H9 (cell line): ENCODE measurements at regions not wholly inside any gene's neighbourhood (a gene's known extent, or its start where the extent isn't known, plus 50 kb on each side); places are given as distances from the start of the nearest gene placed in this dataset.

Experiments used
- DNase-seq: peaks from one replicate; pipeline ENCODE4 v3.0.0-alpha.2; 2017
- H2AFZ ChIP-seq: one replicate; pipeline ENCODE4 v1.6.1; 2013; ENCODE audit warnings: mild to moderate bottlenecking, low read length, control low read depth, moderate library complexity
- H2AK5ac ChIP-seq: 2 replicates; pipeline ENCODE4 v1.6.1; 2013; ENCODE audit warnings: low read length, control low read depth, mixed read lengths; ENCODE audit not compliant: insufficient read length
- H2BK120ac ChIP-seq: one replicate; pipeline ENCODE4 v1.6.1; 2013; ENCODE audit warnings: low read depth, mild to moderate bottlenecking, low read length, control low read depth, inconsistent platforms; ENCODE audit not compliant: poor library complexity, severe bottlenecking
- H2BK12ac ChIP-seq: 2 replicates; pipeline ENCODE4 v1.6.1; 2013; ENCODE audit warnings: low read length, control low read depth, mixed read lengths, low read depth; ENCODE audit not compliant: insufficient read length
- H2BK15ac ChIP-seq: 2 replicates; pipeline ENCODE4 v1.6.1; 2013; ENCODE audit warnings: low read depth, low read length, control low read depth
- H2BK20ac ChIP-seq: one replicate; pipeline ENCODE4 v1.6.1; 2013; ENCODE audit warnings: low read depth, mild to moderate bottlenecking, low read length, control low read depth, inconsistent platforms; ENCODE audit not compliant: poor library complexity, severe bottlenecking
- H2BK5ac ChIP-seq: 2 replicates; pipeline ENCODE4 v1.6.1; 2013; ENCODE audit warnings: low read length, control low read depth, mixed read lengths; ENCODE audit not compliant: insufficient read length
- H3K14ac ChIP-seq: 2 replicates; pipeline ENCODE4 v1.6.1; 2013; ENCODE audit warnings: low read length, control low read depth; ENCODE audit not compliant: insufficient read depth
- H3K18ac ChIP-seq: 2 replicates; pipeline ENCODE4 v1.6.1; 2013; ENCODE audit warnings: low read depth, mild to moderate bottlenecking, mixed read lengths, low read length, control low read depth; ENCODE audit not compliant: insufficient read length
- H3K23ac ChIP-seq: 2 replicates; pipeline ENCODE4 v1.6.1; 2013; ENCODE audit warnings: low read length, control low read depth, mixed read lengths, low read depth; ENCODE audit not compliant: insufficient read length
- H3K23me2 ChIP-seq: 2 replicates; pipeline ENCODE4 v1.6.1; 2013; ENCODE audit warnings: low read depth, mild to moderate bottlenecking, mixed read lengths, low read length, control low read depth; ENCODE audit not compliant: insufficient read length, poor library complexity, severe bottlenecking
- H3K27ac ChIP-seq: 2 replicates; pipeline ENCODE4 v1.5.1; 2013; ENCODE audit warnings: low read length, control low read depth, mixed read lengths, low read depth; ENCODE audit not compliant: insufficient read length
- H3K27me3 ChIP-seq: 2 replicates; pipeline ENCODE4 v1.6.1; 2013; ENCODE audit warnings: low read length, control low read depth, inconsistent platforms; ENCODE audit not compliant: insufficient read depth
- H3K4ac ChIP-seq: 2 replicates; pipeline ENCODE4 v1.6.1; 2013; ENCODE audit warnings: low read depth, mild to moderate bottlenecking, control low read depth, inconsistent platforms, low read length, moderate library complexity
- H3K4me1 ChIP-seq: 2 replicates; pipeline ENCODE4 v1.6.1; 2013; ENCODE audit warnings: low read length, control low read depth, inconsistent platforms; ENCODE audit not compliant: insufficient read depth
- H3K4me2 ChIP-seq: 2 replicates; pipeline ENCODE4 v1.6.1; 2013; ENCODE audit warnings: low read length, control low read depth, mixed read lengths; ENCODE audit not compliant: insufficient read length, insufficient read depth
- H3K56ac ChIP-seq: 2 replicates; pipeline ENCODE4 v1.6.1; 2013; ENCODE audit warnings: low read depth, mild to moderate bottlenecking, mixed read lengths, low read length, control low read depth; ENCODE audit not compliant: insufficient read length
- H3K79me1 ChIP-seq: 2 replicates; pipeline ENCODE4 v1.6.1; 2013; ENCODE audit warnings: low read depth, mild to moderate bottlenecking, moderate library complexity, low read length, control low read depth, inconsistent platforms; ENCODE audit not compliant: insufficient read depth, poor library complexity, severe bottlenecking
- H3K79me2 ChIP-seq: 2 replicates; pipeline ENCODE4 v1.6.1; 2013; ENCODE audit warnings: low read length, control low read depth, inconsistent platforms; ENCODE audit not compliant: insufficient read depth
- H3K9ac ChIP-seq: 2 replicates; pipeline ENCODE4 v1.6.1; 2013; ENCODE audit warnings: low read length, control low read depth, mixed read lengths; ENCODE audit not compliant: insufficient read length; ENCODE audit errors: extremely low read depth
- H3K9me3 ChIP-seq: one replicate; pipeline ENCODE4 v1.6.1; 2013; ENCODE audit warnings: low read depth, low read length, inconsistent platforms; ENCODE audit not compliant: control insufficient read depth
- H3T11ph ChIP-seq: one replicate; pipeline ENCODE4 v1.6.1; 2013; ENCODE audit warnings: mild to moderate bottlenecking, low read length, control low read depth, inconsistent platforms
- H4K20me1 ChIP-seq: one replicate; pipeline ENCODE4 v1.6.1; 2013; ENCODE audit not compliant: control insufficient read depth, insufficient read length, insufficient read depth
- H4K5ac ChIP-seq: 2 replicates; pipeline ENCODE4 v1.6.1; 2013; ENCODE audit warnings: low read depth, mild to moderate bottlenecking, mixed read lengths, low read length, control low read depth; ENCODE audit not compliant: insufficient read length
- H4K8ac ChIP-seq: replicated peaks from 2 replicates; pipeline ENCODE4 v1.6.1; 2013; ENCODE audit warnings: low read length, control low read depth, mixed read lengths, low read depth; ENCODE audit not compliant: insufficient read length
- H4K91ac ChIP-seq: 2 replicates; pipeline ENCODE4 v1.6.1; 2013; ENCODE audit warnings: low read depth, mild to moderate bottlenecking, moderate library complexity, mixed read lengths, low read length, control low read depth; ENCODE audit not compliant: insufficient read length
- H3K27ac Mint-ChIP-seq, 3 experiments: 2 replicates in 2 of 3; 3 replicates in 1 of 3; pipeline ENCODE4 v1.8.0; 2020 to 2021; ENCODE audit warnings: mixed read lengths in 3 of 3, mild to moderate bottlenecking in 1 of 3, moderate library complexity in 1 of 3
- H3K27me3 Mint-ChIP-seq: 2 replicates; pipeline ENCODE4 v1.8.0; 2021; ENCODE audit warnings: low read depth, mild to moderate bottlenecking, moderate library complexity, mixed read lengths
- H3K36me3 Mint-ChIP-seq, 3 experiments: 2 replicates in 2 of 3; 3 replicates in 1 of 3; pipeline ENCODE4 v1.8.0; 2020 to 2021; ENCODE audit warnings: low read depth in 3 of 3, mixed read lengths in 3 of 3; ENCODE audit not compliant: insufficient read depth in 1 of 3
- H3K4me1 Mint-ChIP-seq, 2 experiments: 2 replicates each; pipeline ENCODE4 v1.8.0; 2020; ENCODE audit warnings: mixed read lengths in 2 of 2
- H3K4me3 Mint-ChIP-seq, 2 experiments: 2 replicates in 1 of 2; 3 replicates in 1 of 2; pipeline ENCODE4 v1.8.0; 2020 to 2021; ENCODE audit warnings: mild to moderate bottlenecking in 2 of 2, mixed read lengths in 2 of 2, moderate library complexity in 1 of 2
- H3K9me3 Mint-ChIP-seq, 2 experiments: 2 replicates in 1 of 2; 3 replicates in 1 of 2; pipeline ENCODE4 v1.8.0; 2020; ENCODE audit warnings: mild to moderate bottlenecking in 2 of 2, mixed read lengths in 2 of 2, moderate library complexity in 1 of 2
- CTCF ChIP-seq: fragments of 200-600 bp; sonication (generic); conservative IDR thresholded peaks from 3 replicates; pipeline ENCODE4 v1.8.0; 2021; ENCODE audit warnings: antibody characterized with exemption, mild to moderate bottlenecking
- WGBS: extraction: QIAGEN DNeasy Blood & Tissue Kit; methylation state at CpG from one replicate; pipeline ENCODE4 v1.1.7; 2013; ENCODE audit warnings: missing lambda C conversion rate, low lambda C conversion rate, mixed read lengths; ENCODE audit not compliant: insufficient read length; ENCODE audit errors: extremely low coverage; 5-methylcytosine and 5-hydroxymethylcytosine counted together

GRCh38 chr7:130986261-130986690, 252.3 kb upstream of the KLF14 start:
- no peak overlapping the region for H4K8ac ChIP-seq
- no peaks in the 10 kb centered on the region for H3K79me1 ChIP-seq
- no peak overlapping the region for H3K27ac ChIP-seq
- no peak overlapping the region for H3K14ac ChIP-seq
- no peaks in the 10 kb centered on the region for H3K27me3 ChIP-seq
- no peak overlapping the region for H3K56ac ChIP-seq
- no peak overlapping the region for H3K18ac ChIP-seq
- Mint-ChIP-seq H3K27me3 (no peaks in the 10 kb centered on the region), H3K4me1 (peaks cover 2 to 7% of the 10 kb centered on the region in 2 experiments; a peak in 2 of 4 replicates), H3K36me3 (no peaks in the 10 kb centered on the region), H3K9me3 (no peaks in the 10 kb centered on the region), H3K4me3 (no peak overlapping the region), H3K27ac (no peak overlapping the region)
- no peak overlapping the region for H2BK20ac ChIP-seq
- no peak for DNase-seq
- H3K9ac ChIP-seq: no peak overlapping the region
- H3K9me3 ChIP-seq: no peaks in the 10 kb centered on the region
- H2BK12ac ChIP-seq: no peak overlapping the region
- H2AFZ ChIP-seq: no peak overlapping the region
- no peaks in the 10 kb centered on the region for H4K20me1 ChIP-seq
- H2BK15ac ChIP-seq: no peak overlapping the region
- no peak overlapping the region for H4K5ac ChIP-seq
- H3K4ac ChIP-seq: no peak overlapping the region
- H3K79me2 ChIP-seq: no peaks in the 10 kb centered on the region
- H2BK120ac ChIP-seq: no peak overlapping the region
- TF ChIP-seq CTCF: no peak
- no peak overlapping the region for H4K91ac ChIP-seq
- H3T11ph ChIP-seq: no peak overlapping the region
- no peaks in the 10 kb centered on the region for H3K23me2 ChIP-seq
- no peak overlapping the region for H3K4me2 ChIP-seq
- no CpG with 5 or more reads among the region's 7 CpGs for WGBS
- H3K4me1 ChIP-seq: no peaks in the 10 kb centered on the region
- H3K23ac ChIP-seq: no peak overlapping the region
- no peak overlapping the region for H2BK5ac ChIP-seq
- H2AK5ac ChIP-seq: no peak overlapping the region
